ENCODE measurements at regions not wholly inside any gene's neighbourhood (a gene's known extent, or its start where the extent isn't known, plus 50 kb on each side); places are given as distances from the start of the nearest gene placed in this dataset.

DNA sequence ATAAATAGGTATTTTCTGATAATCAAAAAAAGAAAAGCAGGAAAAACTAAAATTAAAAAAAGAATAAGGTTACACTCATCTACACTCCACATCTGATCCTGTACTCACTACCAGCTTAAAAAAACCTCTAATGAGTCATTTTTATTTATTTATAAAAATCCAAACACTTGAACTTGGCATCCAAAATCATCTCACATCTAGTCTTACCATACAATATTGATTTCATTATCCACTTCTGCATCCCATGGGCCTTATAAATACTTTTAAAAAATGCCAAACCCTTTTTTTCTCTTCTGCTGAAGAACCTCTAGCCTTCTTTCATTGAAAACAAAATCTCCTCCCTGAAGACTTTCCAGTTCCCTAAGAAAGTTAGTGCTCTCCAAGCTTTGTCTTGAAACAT lies 109.7 kb downstream of the TMTC3 start:
- Mint-ChIP-seq H3K27me3 (ENCODE audit: insufficient read depth, unreplicated experiment) (peaks cover 11% of the 10 kb centered on the region), H3K36me3 (ENCODE audit: insufficient read depth, unreplicated experiment) (no peaks in the 10 kb centered on the region), H3K27ac (ENCODE audit: low read depth, unreplicated experiment) (no peak overlapping the region), H3K9me3 (ENCODE audit: unreplicated experiment) (peaks cover 17% of the 10 kb centered on the region), H3K4me3 (ENCODE audit: unreplicated experiment) (no peak overlapping the region), H3K4me1 (ENCODE audit: insufficient read depth, unreplicated experiment) (peaks cover 18% of the 10 kb centered on the region)
- TF ChIP-seq, protein P1, sequence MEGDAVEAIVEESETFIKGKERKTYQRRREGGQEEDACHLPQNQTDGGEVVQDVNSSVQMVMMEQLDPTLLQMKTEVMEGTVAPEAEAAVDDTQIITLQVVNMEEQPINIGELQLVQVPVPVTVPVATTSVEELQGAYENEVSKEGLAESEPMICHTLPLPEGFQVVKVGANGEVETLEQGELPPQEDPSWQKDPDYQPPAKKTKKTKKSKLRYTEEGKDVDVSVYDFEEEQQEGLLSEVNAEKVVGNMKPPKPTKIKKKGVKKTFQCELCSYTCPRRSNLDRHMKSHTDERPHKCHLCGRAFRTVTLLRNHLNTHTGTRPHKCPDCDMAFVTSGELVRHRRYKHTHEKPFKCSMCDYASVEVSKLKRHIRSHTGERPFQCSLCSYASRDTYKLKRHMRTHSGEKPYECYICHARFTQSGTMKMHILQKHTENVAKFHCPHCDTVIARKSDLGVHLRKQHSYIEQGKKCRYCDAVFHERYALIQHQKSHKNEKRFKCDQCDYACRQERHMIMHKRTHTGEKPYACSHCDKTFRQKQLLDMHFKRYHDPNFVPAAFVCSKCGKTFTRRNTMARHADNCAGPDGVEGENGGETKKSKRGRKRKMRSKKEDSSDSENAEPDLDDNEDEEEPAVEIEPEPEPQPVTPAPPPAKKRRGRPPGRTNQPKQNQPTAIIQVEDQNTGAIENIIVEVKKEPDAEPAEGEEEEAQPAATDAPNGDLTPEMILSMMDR (IDR thresholded peaks at IDR 0.05; ENCODE audit: unreplicated experiment), result no peak
- no TSS peak for BruUV-seq (replicated peaks)
- ChIA-PET POLR2A (interaction anchor here (1.1 kb wide), 1 partner anchor 47 kb away, joined by 3 read pairs; no protein-coding TSS in a partner anchor), CTCF (no interaction called here)
- intact Hi-C loops (cut with micrococcal nuclease), result no loop called here
- DNase-seq (ENCODE audit: unreplicated experiment), result no peak

DNA sequence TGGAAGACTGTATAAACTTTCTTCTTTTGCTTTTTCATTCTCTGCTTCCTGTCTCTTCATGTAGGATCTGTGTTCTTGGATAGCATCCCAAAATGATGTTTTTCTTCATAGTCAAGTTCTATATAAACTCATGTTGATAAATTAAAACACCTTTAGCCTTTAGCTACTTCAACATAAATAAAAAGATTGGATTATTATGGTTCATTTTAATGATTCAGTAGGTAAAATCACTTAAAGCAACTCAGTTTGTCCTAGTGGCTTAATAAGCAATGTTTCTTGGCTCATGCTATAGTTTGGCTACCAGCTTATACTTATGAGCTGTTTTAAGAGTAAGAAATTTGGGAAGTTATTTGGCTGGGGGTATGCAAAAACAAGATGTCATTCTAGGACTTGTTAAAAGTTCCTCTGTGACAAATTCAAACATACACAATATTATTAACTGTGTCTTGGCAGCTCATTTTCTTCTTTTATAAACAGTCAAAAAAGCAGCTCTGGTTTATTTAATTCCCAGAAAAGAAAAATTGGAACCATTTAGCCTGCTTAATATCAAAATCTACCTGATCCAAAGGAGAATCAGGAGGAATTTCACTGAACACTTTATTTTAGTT lies 111.4 kb downstream of the TMTC3 start:
- CTCF ChIA-PET, result interaction anchor here (0.5 to 0.6 kb wide), 4 partner anchors 38 to 135 kb away, joined by 3 read pairs; no protein-coding TSS in a partner anchor

DNA sequence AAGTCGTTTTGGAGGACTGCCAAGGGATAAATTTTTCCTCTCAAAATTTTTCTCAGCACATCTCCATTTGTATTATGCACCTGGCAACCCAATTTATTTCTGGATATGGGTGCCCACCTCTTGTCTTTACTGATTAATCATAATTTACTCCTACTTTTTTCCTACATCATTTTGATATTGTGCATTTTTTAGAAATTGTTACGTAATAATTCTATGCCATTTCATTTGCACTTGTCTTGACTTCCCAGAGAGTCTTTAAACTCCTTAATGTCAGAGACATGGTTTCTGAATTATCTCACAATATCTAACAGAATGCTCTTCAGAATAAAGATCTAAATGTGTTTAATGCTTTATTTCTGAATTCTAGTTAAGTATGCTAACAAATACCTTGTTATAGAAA lies 113.1 kb downstream of the TMTC3 start:
- Mint-ChIP-seq H3K36me3 (ENCODE audit: insufficient read depth, unreplicated experiment) (no peaks in the 10 kb centered on the region), H3K27ac (ENCODE audit: low read depth, unreplicated experiment) (no peak overlapping the region), H3K27me3 (ENCODE audit: insufficient read depth, unreplicated experiment) (no peaks in the 10 kb centered on the region), H3K4me1 (ENCODE audit: insufficient read depth, unreplicated experiment) (peaks cover 10% of the 10 kb centered on the region), H3K9me3 (ENCODE audit: unreplicated experiment) (peaks cover 10% of the 10 kb centered on the region), H3K4me3 (ENCODE audit: unreplicated experiment) (no peak overlapping the region)
- intact Hi-C loops (cut with micrococcal nuclease), result no loop called here
- POLR2A ChIA-PET, result no interaction called here
- no peak for DNase-seq (ENCODE audit: unreplicated experiment)
- no TSS peak for BruUV-seq (replicated peaks)
- CTCF ChIA-PET, result no interaction called here
- TF ChIP-seq, protein P1 (IDR thresholded peaks at IDR 0.05; ENCODE audit: unreplicated experiment), result no peak

More for the DNA sequence above, 111.4 kb downstream of the TMTC3 start:
- Mint-ChIP-seq H3K4me3 (ENCODE audit: unreplicated experiment) (no peak overlapping the region), H3K36me3 (ENCODE audit: insufficient read depth, unreplicated experiment) (no peaks in the 10 kb centered on the region), H3K27me3 (ENCODE audit: insufficient read depth, unreplicated experiment) (peaks cover 11% of the 10 kb centered on the region), H3K9me3 (ENCODE audit: unreplicated experiment) (peaks cover 17% of the 10 kb centered on the region), H3K4me1 (ENCODE audit: insufficient read depth, unreplicated experiment) (peaks cover 11% of the 10 kb centered on the region), H3K27ac (ENCODE audit: low read depth, unreplicated experiment) (no peak overlapping the region)
- TF ChIP-seq, protein P1 (IDR thresholded peaks at IDR 0.05; ENCODE audit: unreplicated experiment), result no peak
- BruUV-seq (replicated peaks), result no TSS peak
- intact Hi-C loops (cut with micrococcal nuclease), result no loop called here
- POLR2A ChIA-PET, result interaction anchor here (0.6 to 0.9 kb wide), 3 partner anchors 11 to 1319 kb away, joined by 3 to 5 read pairs (median 3); no protein-coding TSS in a partner anchor
- no peak for DNase-seq (ENCODE audit: unreplicated experiment)

DNA sequence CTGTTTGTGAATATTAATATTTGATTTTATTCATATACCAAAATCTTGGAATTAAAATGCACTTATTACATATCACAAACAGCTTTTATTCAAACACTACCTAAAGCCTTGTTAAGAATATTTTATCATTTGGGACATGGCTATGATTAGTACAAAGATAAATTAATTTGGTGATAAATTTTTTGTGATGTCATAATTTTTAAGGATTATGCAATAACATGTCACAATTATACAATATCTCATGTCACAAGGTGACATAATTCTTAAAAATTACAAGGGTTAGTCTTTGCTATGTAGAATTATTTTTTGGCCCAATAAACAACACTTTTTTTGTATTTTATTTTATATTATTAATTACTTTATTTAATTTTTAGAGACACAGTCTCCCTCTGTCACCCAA lies 113.7 kb downstream of the TMTC3 start:
- ChIA-PET POLR2A (interaction anchor here (0.6 kb wide), 1 partner anchor 114 kb away, joined by 3 read pairs; the partner anchor contains the start of genes CEP290 and TMTC3), CTCF (interaction anchor here (0.8 kb wide), 1 partner anchor 14 kb away, joined by 3 read pairs; no protein-coding TSS in a partner anchor)
- H3K9me3 Mint-ChIP-seq (ENCODE audit: unreplicated experiment), result peaks cover 10% of the 10 kb centered on the region
- DNase-seq (ENCODE audit: unreplicated experiment), result no peak
- no TSS peak for BruUV-seq (replicated peaks)
- H3K36me3 Mint-ChIP-seq (ENCODE audit: insufficient read depth, unreplicated experiment), result no peaks in the 10 kb centered on the region
- H3K4me3 Mint-ChIP-seq (ENCODE audit: unreplicated experiment), result no peak overlapping the region
- TF ChIP-seq, protein P1 (IDR thresholded peaks at IDR 0.05; ENCODE audit: unreplicated experiment), result no peak
- no peak overlapping the region for H3K27ac Mint-ChIP-seq (ENCODE audit: low read depth, unreplicated experiment)
- intact Hi-C loops (cut with micrococcal nuclease), result no loop called here
- no peaks in the 10 kb centered on the region for H3K27me3 Mint-ChIP-seq (ENCODE audit: insufficient read depth, unreplicated experiment)
- peaks cover 10% of the 10 kb centered on the region for H3K4me1 Mint-ChIP-seq (ENCODE audit: insufficient read depth, unreplicated experiment)
